ENCODE measurements at regions not wholly inside any gene's neighbourhood (a gene's known extent, or its start where the extent isn't known, plus 50 kb on each side); places are given as distances from the start of the nearest gene placed in this dataset.

- no peak overlapping the region for H3K4me3 ChIP-seq (ENCODE audit: low read depth, low read length)
- TF ChIP-seq, protein P1, sequence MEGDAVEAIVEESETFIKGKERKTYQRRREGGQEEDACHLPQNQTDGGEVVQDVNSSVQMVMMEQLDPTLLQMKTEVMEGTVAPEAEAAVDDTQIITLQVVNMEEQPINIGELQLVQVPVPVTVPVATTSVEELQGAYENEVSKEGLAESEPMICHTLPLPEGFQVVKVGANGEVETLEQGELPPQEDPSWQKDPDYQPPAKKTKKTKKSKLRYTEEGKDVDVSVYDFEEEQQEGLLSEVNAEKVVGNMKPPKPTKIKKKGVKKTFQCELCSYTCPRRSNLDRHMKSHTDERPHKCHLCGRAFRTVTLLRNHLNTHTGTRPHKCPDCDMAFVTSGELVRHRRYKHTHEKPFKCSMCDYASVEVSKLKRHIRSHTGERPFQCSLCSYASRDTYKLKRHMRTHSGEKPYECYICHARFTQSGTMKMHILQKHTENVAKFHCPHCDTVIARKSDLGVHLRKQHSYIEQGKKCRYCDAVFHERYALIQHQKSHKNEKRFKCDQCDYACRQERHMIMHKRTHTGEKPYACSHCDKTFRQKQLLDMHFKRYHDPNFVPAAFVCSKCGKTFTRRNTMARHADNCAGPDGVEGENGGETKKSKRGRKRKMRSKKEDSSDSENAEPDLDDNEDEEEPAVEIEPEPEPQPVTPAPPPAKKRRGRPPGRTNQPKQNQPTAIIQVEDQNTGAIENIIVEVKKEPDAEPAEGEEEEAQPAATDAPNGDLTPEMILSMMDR (IDR thresholded peaks at IDR 0.05; ENCODE audit: borderline replicate concordance, insufficient read depth, low read depth, low read length): no peak
Measured at GRCh38 chr1:29473161-29473855, 237.0 kb downstream of the PTPRU start.

DNA sequence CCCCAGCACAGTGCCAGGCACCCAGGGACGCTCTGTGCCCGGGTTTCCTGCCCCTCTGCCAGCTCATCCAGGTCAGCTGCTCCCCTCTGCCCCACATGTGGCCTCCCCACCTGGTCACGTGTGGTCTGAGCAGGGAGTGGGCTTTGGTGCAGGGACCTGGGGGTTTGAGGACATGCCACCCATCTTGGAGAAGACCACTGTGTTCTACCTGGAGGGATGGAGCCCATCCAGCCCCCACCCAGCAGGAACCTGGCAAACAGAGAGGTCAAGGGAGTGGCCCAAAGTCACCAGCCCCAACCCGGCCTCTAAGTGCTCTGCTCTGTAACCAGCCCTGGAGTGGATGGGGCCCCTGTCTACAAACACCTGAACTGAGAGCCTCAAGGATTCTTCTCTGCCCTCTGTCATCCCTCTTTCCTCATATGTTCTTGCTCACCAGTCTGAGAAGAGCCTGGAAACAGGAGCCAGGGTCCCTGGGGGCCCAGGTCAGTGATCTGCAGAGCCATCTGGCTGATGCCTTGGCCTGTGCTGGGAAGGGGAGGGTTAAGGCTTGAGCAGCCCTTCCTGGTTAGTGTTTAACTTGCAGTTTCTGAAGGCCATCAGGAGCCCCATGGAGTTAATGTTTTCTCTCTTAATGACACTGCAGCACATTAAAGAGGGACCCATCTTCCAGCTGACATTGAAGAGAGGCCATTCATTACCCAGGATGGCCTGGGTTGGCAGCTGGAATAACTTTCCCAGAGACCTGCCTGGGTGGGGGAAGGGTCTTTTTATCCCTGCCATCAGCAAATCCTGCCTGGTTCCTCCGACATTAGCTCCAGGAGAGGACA, 235.4 kb downstream of the PTPRU start:
- no peak overlapping the region for H3K4me3 ChIP-seq (ENCODE audit: low read depth, low read length)
- TF ChIP-seq, protein P1 (IDR thresholded peaks at IDR 0.05; ENCODE audit: borderline replicate concordance, insufficient read depth, low read depth, low read length): no peak

DNA sequence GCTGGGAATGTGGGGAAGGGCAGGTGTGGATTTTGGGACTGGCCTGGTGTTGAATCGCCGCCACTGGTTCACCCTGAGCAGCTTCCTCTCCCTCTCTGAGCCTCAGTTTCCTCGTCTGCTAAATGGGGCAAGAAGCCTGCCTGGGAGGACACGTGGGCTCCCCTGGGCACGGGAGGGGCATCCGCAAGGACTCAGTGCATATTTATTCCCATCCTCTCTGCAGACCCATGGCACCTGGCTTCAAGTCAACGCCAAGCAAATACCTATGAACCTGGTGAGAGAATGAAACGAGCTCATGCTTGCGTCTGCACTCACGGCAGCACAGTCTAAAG, 234.4 kb downstream of the PTPRU start:
- H3K4me3 ChIP-seq (ENCODE audit: low read depth, low read length): no peak overlapping the region
- TF ChIP-seq, protein P1 (IDR thresholded peaks at IDR 0.05; ENCODE audit: borderline replicate concordance, insufficient read depth, low read depth, low read length): no peak

DNA sequence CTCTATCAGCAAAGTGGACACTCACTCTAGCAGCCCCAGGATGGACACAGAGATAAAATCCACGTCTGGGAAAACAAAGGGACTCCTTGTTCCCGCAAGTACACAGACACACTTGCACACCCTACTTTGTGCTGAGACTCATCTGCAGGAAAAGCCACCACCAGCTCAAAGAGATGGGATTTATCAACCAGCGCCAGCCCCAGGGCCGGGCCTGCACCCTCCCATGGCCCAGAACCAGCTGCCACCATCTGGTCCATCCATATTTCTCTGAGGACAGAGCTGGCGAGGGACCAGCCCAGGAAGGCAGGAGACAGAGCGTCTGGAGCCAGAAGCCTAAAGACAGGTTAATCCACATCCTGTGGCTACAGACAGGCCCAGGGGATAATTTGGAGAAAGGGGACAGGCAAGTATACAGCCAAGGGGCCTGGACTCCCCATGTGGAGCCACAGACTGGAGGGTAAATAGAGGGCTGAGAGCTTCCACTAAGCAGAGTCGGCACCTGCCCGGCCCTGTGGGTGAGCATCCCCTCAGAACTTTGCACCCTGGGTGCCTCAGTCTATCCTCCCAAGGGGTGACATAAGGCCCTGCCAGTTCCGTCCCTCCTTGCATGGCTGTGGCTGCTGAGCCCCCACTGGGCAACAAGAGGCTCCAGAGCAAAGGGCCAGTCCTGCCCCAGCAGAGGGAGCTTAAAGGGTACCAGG, 233.9 kb downstream of the PTPRU start:
- TF ChIP-seq, protein P1 (IDR thresholded peaks at IDR 0.05; ENCODE audit: borderline replicate concordance, insufficient read depth, low read depth, low read length): no peak
- H3K4me3 ChIP-seq (ENCODE audit: low read depth, low read length): no peak overlapping the region

DNA sequence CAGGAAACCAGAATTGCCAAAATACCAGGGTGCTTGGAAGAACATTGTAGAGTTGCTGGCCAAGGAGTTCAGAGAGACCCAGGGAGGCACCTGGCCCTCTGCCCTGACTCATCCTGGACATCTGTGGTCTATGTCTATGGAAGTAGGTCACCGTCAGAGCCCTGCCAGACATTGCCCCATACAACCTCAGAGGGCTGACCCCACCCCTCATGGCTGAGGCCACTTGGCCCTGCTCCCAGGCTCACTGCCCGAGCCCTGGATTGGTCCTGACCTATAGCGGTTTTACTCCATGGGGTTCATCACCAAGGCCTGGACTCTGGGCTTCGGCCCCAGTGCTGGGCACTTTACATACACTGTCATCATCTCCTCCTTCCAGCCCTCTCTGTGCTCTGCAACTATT, 233.1 kb downstream of the PTPRU start:
- TF ChIP-seq, protein P1 (IDR thresholded peaks at IDR 0.05; ENCODE audit: borderline replicate concordance, insufficient read depth, low read depth, low read length): no peak
- no peak overlapping the region for H3K4me3 ChIP-seq (ENCODE audit: low read depth, low read length)

DNA sequence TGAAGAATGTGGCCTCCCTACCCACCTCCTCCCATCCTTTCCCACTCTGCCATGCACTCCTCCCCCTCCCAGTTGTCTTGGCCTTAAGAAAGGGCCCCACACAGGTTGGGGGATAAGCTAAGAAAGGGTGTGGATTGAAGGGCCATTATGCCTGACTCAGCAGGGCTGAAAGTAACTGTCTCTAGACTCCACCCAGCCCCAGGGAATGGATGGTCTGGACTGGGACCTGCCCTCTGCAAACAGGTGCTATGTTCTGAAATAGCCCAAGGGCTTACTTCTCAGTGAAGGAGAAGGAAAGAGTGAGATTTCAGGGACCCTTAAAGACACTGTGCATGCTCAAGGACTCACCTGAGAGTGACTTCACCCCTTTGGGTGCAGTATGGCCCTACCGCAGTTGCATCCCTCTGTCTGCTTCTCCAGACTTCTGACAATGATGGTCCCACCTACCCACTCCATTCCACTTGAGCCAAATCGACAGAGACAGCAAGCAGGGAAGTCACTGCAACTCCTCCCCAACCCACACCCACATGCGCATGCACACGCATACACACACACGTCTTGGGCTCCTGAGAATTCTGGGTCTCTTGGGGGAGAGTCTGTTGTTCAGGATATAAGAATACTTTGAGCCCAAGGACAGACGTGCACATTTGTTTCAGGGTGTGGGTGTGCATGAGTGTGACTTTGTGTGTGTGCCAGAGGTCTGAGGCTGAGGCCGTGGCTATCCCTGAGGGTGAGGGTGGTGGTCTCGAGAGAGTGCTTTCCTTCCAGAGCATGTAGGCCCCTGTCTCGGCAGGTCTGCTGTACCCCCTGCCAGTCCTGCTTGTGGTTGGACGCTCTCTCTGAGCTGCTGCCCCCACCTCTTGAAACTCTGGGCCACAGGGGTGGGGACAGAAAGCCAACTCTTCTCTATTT, 231.9 kb downstream of the PTPRU start:
- no peak overlapping the region for H3K4me3 ChIP-seq (ENCODE audit: low read depth, low read length)
- TF ChIP-seq, protein P1 (IDR thresholded peaks at IDR 0.05; ENCODE audit: borderline replicate concordance, insufficient read depth, low read depth, low read length): no peak

Data from GM12875 (cell line).